Embryonic facial prominence (tissue), 1 donor: ENCODE measurements at regions not wholly inside any gene's neighbourhood (a gene's known extent, or its start where the extent isn't known, plus 50 kb on each side); places are given as distances from the start of the nearest gene placed in this dataset.

Experiments
- DNase-seq: peaks from one replicate; pipeline ENCODE4 v3.0.0-alpha.2; 2016; ENCODE audit errors: extremely low spot score

DNA sequence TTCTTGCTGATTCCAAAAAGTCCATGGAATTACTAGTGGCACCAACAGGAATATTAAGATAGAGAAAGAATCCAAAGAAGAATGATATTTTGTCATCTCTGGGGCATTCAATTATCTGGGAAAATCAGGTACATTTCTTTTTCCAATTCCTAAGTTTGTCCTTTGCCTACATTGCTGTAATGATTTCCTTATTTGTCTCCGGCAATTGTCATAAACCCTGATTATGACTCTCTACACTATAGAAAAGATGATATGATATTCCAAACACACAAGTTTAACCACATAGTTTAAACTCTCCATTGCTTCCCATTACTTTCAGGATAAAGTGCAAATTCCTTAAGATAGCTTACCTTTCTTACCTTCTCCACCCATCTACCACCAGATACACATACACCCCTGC, 647.0 kb downstream of the PLPP3 start:
- no peak for DNase-seq

GRCh38 chr1:55931081-55931940, 648.1 kb downstream of the PLPP3 start:
- DNase-seq: no peak

DNA sequence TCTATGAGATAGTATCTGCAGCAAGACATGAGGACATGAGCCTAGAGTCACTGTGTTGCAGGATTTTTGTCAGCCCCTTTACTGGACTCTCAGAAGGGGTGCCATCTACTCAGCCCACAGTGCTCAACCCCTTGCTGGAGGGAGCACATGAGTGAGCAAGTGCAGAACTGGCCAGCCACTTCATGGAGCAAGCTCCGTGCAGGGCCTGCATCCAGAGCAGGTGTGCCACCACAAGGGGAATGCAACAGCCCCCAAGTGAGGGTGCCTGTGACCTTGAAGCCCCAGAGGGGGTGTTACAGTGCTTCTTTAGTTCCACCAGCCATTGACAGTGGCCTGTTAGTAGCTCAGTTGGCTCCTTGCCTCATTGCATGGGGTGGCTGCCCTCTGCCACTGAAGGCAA, 649.7 kb downstream of the PLPP3 start:
- no peak for DNase-seq

GRCh38 chr1:55928576-55928975, 650.8 kb downstream of the PLPP3 start:
- DNase-seq: no peak

DNA sequence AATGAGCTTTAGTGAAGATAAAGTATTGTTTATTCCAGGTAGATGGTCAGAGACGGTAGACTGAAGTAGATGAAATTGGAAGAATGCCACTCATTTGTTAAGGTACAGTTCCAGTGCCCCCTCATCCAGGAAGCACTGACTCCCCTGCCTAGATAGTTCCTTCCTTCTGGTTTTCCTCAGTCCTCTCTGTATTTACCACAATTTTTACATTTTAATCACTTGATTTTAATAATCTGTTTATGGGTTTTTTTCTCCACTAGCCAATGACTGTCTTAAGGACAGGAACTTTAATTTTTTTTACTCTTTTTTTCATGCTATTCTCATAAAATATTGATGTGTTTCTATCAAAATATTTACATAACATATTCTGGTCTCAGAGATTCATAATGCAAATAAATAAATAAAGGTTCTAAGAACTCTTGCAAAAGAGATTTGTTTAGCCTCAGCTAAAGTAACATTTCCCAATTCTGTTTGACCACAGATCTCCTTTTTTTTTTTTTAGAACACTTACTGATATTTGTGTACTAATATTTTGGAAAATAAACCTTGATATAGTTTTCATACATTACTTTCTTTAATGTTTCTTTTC, 651.6 kb downstream of the PLPP3 start:
- DNase-seq: no peak

DNA sequence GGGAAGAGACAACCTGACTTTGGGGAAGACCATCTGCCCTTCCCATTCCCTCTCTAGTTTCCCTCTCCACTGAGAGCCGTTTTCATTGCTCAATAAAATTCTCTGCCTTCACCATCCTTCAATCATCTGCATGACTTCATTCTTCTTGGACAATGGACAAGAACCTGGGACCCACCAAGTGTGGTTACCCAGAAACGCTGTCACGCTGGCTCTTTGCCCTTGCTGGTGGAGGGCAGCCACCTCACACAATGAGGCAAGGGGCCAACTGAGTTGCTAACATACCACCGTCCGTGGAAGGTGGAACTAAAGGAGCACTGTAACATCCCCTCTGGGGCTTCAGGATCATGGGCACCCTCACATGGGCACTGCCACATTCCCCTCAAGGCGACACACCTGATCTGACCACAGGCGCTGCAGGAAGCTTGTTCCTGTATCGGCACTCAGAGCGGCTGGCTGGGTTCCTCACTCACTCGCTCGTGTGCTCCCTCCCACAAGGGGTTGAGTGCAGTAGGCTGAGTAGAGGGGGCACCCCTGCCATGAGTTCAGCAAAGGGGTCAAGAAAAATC, 652.4 kb downstream of the PLPP3 start:
- DNase-seq: no peak

- DNase-seq: no peak
Observed at GRCh38 chr1:55916907-55917306, 662.5 kb downstream of the PLPP3 start.

GRCh38 chr1:55916481-55916880, 662.9 kb downstream of the PLPP3 start:
- peak; percentile 20 for DNase-seq

DNA sequence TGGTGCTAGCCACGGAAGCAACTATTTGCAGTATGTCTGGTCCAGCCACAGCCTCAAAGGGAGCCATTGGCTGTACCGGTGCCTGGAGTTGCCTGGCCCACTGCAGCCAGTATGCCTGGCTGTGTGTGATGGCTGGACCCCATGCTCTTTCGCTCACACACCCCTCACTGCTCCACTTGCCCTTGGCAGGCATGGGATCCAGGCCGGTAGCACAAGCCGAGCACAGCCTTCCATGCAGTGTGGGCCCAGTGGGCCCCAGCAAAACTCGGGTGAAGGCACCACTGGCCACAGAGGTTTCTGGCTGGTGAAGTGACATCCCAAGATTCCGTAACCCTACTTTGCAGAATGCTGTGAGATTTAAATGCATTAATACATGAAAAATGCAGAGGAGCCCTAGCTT, 665.8 kb downstream of the PLPP3 start:
- no peak for DNase-seq

DNA sequence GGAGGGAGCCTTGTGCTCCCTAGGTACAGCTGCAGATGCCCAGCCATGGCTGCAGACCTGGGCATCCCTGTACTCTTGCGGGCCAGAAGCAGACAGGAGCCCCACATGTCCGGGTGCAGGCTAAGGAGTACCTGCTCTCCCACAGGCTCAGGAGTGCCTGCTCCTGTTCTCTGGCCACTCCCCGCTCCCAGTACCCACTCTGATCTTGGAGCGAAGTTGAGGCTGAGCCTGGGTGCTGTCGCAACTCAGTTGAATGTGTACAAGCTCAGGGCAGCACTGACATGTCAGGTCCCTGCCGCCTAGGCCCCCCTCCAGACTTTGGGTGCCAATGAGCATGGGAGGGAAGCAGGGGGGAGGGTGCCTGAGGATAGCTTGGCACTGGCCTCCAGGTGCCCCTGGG, 666.9 kb downstream of the PLPP3 start:
- no peak for DNase-seq

- no peak for DNase-seq
Observed at GRCh38 chr1:55904541-55904940, 674.8 kb downstream of the PLPP3 start.

DNA sequence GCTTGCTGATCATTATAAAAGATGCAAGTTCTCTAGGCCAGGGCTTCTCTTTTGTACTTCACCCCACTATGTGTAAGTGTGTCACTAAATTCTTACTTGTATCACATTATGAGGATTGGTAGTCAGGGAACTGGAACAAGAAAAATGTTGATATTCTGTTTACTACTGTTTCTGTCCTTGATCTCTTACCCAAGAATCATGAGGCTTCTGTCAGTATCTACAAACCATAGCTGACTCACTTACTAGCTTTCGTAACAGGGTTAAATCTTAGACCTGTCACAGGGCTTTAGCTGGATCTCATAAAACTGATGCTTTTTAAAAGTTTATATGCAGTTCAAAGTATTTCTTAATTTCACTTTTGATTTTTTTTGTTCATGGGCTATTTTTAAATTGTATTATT, 681.2 kb downstream of the PLPP3 start:
- no peak for DNase-seq

GRCh38 chr1:55896210-55896609, 681.0 kb upstream of the USP24 start:
- no peak for DNase-seq

GRCh38 chr1:55894521-55894920, 679.4 kb upstream of the USP24 start:
- DNase-seq: no peak

DNA sequence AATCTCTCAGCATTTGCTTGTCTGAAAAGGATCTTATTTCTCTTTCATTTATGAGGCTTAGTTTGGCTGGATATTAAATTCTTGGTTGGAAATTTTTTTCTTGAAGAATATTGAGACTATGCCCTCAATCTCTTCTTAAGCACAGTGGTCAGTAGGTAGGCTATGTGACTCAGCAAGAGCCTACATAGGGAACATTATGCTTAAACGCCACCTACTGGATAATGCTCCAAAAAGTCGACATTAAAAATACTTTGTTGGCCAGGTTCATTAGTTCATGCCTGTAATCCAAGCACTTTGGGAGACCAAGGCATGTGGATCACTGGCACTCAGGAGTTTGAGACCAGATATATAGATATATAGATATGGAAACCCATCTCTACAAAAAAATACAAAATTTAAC, 678.0 kb upstream of the USP24 start:
- DNase-seq: no peak

GRCh38 chr1:55888685-55889317, 673.6 kb upstream of the USP24 start:
- DNase-seq: no peak

DNA sequence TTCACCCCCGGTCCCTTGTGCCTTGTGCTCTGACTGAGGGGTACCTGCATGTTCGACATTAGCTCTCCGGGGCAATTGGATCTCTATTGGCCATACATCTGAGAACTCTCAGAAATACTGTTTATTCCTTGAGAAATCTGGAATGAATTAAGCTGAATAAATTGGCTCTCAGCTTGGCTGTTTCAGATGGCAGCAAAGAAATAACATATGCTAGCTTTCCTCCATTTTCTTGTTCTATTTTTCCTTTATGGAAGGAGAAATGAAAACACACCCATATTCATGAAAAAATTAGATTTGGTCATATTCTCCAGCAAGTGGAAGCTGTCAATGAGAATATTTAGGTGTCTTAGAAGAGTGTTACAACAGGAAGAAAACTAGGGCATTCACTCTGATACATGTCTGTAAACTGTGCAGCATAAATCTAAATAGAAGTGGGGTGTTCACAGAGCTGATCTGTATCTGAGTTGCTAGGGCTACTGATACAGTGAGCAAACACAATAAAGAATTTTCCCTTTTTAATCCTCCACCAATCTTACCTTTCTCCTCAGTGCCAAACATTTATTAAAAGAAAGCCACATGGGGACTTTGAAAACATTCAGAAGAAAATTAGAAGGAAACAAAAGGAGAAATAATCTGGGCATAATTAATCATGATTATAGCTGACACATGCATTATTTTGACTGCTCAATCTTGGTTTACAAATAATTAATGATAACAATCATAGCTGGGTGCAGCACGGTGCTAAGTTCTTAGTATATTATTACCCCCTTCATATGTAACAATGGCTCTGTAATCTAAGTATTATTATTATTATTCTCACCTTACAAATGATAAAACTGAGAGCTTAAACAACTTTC, 671.9 kb upstream of the USP24 start:
- DNase-seq: peak; percentile 76

- DNase-seq: no peak
Observed at GRCh38 chr1:55885619-55886018, 670.5 kb upstream of the USP24 start.

DNA sequence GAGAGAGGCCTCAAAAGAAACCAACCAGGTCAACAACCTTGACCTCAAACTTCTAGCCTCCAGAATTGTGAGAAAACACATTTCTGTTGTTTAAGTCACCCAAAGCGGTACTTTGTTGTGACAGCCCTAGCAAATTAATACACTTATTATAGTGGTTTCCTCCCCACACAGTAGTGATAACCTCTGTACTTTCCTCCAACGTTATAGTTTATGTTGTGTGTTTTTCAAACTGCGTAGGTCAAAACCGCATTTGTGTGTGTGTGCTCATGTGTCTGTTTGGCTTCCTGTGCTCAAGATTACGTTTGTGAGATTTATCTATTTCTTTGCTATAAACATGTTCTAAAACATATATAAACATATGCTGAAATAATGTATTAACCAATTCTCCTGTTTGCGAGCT, 667.8 kb upstream of the USP24 start:
- no peak for DNase-seq

- no peak for DNase-seq
Observed at GRCh38 chr1:55879346-55879745, 664.2 kb upstream of the USP24 start.

DNA sequence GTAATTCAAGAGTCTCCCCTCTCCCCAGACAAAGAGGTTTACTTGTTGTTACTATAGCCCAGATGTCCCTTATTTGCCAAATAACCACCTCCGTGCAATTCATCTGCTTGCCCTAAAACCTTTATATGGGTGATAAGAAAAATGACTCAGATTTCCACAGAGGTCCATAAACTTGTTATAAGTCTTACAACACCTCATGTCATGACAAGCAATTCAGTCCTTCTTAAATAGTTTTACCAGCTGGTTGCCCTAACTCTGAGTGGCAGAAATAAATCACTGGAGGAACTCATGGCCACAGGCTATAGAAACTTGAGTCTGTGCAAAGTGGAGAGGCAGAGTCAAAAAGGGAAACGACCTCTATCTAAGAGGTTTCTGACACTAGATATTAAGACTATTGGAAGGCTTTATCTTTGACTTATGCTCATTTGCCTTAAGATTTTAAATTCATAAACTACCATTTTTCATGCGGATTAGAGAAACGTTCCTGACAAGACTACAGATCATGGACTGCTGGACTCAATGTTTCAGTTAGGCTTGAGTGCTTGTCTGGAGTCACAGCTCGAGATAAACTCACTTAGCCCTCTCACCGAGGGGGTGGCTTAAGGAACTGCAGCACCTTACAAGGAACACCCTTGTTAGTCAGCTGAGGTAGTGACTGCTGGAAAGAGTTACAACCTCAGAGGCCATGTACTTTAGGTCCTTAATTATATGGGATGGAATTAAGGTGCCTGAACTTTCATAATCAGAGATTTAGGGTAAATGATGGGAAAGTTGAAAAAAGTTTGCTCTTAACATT, 662.5 kb upstream of the USP24 start:
- no peak for DNase-seq
